Vagina (tissue), 2 donors: ENCODE measurements at regions not wholly inside any gene's neighbourhood (a gene's known extent, or its start where the extent isn't known, plus 50 kb on each side); places are given as distances from the start of the nearest gene placed in this dataset.

Source experiments
- DNase-seq, 2 donors: peaks; one replicate each; pipeline ENCODE4 v3.0.0-alpha.2; 2017; ENCODE audit errors: extremely low spot score in 2 of 2
- H3K27ac ChIP-seq: fragments of 200-600 bp; sonication (generic); one replicate; pipeline ENCODE4 v1.5.1; 2019
- H3K27me3 ChIP-seq: fragments of 200-600 bp; sonication (generic); one replicate; pipeline ENCODE4 v1.5.1; 2019
- H3K36me3 ChIP-seq, 2 donors: fragments of 200-600 bp; sonication (generic); one replicate each; pipeline ENCODE4 v1.5.1; 2017 to 2019
- H3K4me1 ChIP-seq: fragments of 200-600 bp; sonication (generic); one replicate; pipeline ENCODE4 v1.5.1; 2019
- H3K4me3 ChIP-seq, 2 donors: fragments of 200-600 bp; sonication (generic); 1 replicate in 1 of 2; 2 replicates in 1 of 2; pipeline ENCODE4 v1.5.1; 2016 to 2019
- H3K9me3 ChIP-seq: fragments of 200-600 bp; sonication (generic); one replicate; pipeline ENCODE4 v1.5.1; 2019
- POLR2A ChIP-seq, 2 donors: fragments of 450-650 bp; IDR thresholded peaks; one replicate each; pipeline ENCODE4 v1.6.1; 2017; ENCODE audit warnings: antibody characterized with exemption in 2 of 2, mild to moderate bottlenecking in 2 of 2, moderate library complexity in 2 of 2
- POLR2AphosphoS5 ChIP-seq, 2 donors: sonication (generic); formaldehyde crosslinking; IDR thresholded peaks; one replicate each; pipeline ENCODE4 v1.9.0; 2017; ENCODE audit warnings: antibody characterized with exemption in 2 of 2, mild to moderate bottlenecking in 2 of 2, low read depth in 1 of 2; ENCODE audit not compliant: insufficient read depth in 1 of 2
- intact Hi-C: fragments of 100-400 bp; cut with DNase I; formaldehyde crosslinking; loops from one replicate; pipeline ENCODE4 v1.15.1; 2023
- TF ChIP-seq, protein P1 (sequence below), 3 experiments: fragments of 450-650 bp in 2 of 3; fragments of 200-600 bp in 1 of 3; sonication (generic) in 1 of 3; IDR thresholded peaks; one replicate each; pipeline ENCODE4 v1.5.1; 2017 to 2019; ENCODE audit warnings: antibody characterized with exemption in 3 of 3, mild to moderate bottlenecking in 2 of 3, moderate library complexity in 2 of 3

- Histone ChIP-seq H3K36me3 (no peaks in the 10 kb centered on the region), H3K4me3 (no peak overlapping the region), H3K9me3 (no peaks in the 10 kb centered on the region), H3K4me1 (no peaks in the 10 kb centered on the region), H3K27ac (no peak overlapping the region), H3K27me3 (no peaks in the 10 kb centered on the region)
- no peak for DNase-seq
- intact Hi-C loops: no loop called here
- no peak for TF ChIP-seq POLR2A (IDR thresholded peaks at IDR 0.05)
- TF ChIP-seq POLR2AphosphoS5 (IDR thresholded peaks at IDR 0.05; ENCODE audit: insufficient read depth in 1 of 2, low read depth in 1 of 2): no peak
- TF ChIP-seq, protein P1, sequence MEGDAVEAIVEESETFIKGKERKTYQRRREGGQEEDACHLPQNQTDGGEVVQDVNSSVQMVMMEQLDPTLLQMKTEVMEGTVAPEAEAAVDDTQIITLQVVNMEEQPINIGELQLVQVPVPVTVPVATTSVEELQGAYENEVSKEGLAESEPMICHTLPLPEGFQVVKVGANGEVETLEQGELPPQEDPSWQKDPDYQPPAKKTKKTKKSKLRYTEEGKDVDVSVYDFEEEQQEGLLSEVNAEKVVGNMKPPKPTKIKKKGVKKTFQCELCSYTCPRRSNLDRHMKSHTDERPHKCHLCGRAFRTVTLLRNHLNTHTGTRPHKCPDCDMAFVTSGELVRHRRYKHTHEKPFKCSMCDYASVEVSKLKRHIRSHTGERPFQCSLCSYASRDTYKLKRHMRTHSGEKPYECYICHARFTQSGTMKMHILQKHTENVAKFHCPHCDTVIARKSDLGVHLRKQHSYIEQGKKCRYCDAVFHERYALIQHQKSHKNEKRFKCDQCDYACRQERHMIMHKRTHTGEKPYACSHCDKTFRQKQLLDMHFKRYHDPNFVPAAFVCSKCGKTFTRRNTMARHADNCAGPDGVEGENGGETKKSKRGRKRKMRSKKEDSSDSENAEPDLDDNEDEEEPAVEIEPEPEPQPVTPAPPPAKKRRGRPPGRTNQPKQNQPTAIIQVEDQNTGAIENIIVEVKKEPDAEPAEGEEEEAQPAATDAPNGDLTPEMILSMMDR (IDR thresholded peaks at IDR 0.05): no peak
Measured at GRCh38 chr5:106088462-106088861, 1582.3 kb downstream of the EFNA5 start.

DNA sequence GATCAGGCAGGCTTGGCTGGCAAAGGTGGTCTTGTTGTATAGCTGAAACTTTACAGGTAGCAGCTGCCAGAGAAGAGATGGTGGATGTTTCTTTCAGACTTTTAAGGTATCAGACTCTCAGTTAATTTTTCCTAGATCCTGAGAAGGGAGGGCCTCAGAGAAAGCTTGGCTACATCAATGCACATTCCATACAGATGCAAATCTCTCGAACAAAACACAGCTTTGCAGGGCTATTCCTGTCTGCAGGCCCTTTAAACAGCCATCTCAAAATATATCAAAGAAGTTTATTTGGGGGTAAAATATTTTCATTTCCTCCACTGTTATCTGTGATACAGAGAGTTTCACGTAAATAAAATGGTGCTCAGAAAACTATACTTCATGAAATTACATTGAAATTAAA, 1584.4 kb downstream of the EFNA5 start:
- DNase-seq: no peak
- TF ChIP-seq, protein P1 (IDR thresholded peaks at IDR 0.05): no peak
- TF ChIP-seq POLR2A (IDR thresholded peaks at IDR 0.05): no peak
- no peak for TF ChIP-seq POLR2AphosphoS5 (IDR thresholded peaks at IDR 0.05; ENCODE audit: insufficient read depth in 1 of 2, low read depth in 1 of 2)
- Histone ChIP-seq H3K9me3 (no peaks in the 10 kb centered on the region), H3K27ac (no peak overlapping the region), H3K36me3 (no peaks in the 10 kb centered on the region), H3K4me1 (no peaks in the 10 kb centered on the region), H3K27me3 (no peaks in the 10 kb centered on the region), H3K4me3 (no peak overlapping the region)
- intact Hi-C loops: no loop called here

DNA sequence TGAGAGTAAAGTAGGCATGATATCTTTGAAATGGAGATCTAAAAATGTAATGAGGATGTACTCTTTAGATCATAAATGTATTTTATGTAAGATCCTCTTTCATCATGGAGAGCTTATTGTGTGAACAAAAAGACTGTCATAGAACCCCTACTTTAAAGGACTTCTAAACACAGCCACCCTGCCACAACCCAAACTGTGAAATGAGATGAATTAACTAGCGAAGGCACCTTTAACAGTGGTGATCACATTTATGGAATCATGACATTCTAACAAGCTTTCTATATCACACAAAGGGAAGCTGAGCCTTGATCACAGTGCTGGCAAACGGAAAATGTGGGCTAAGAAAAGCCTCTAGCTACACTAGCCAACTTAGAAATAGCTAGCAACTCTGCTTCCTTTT, 1585.2 kb downstream of the EFNA5 start:
- Histone ChIP-seq H3K4me1 (no peaks in the 10 kb centered on the region), H3K27me3 (no peaks in the 10 kb centered on the region), H3K4me3 (no peak overlapping the region), H3K36me3 (no peaks in the 10 kb centered on the region), H3K9me3 (no peaks in the 10 kb centered on the region), H3K27ac (no peak overlapping the region)
- intact Hi-C loops: no loop called here
- DNase-seq: no peak
- TF ChIP-seq POLR2AphosphoS5 (IDR thresholded peaks at IDR 0.05; ENCODE audit: insufficient read depth in 1 of 2, low read depth in 1 of 2) (no peak), POLR2A (IDR thresholded peaks at IDR 0.05) (no peak)
- TF ChIP-seq, protein P1 (IDR thresholded peaks at IDR 0.05): no peak

DNA sequence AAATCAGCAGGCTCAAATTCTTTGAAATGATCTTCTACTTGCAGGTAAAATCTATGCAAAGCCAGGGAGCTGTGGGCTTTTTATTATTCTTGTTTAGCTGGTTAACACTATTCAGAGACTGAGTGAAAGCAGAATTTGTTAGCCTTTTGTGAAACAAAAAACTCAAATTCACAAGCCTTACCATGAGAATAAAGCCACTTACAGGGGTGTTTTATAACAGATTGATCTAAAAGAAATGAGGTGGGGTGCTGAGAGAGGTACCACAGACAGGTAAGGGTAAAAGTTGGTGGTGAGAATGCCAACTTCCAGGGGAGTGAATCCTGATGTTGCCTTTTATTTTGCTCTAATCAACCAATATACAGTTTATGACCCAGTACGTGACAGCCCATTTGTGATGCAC, 1585.6 kb downstream of the EFNA5 start:
- intact Hi-C loops: no loop called here
- Histone ChIP-seq H3K36me3 (no peaks in the 10 kb centered on the region), H3K4me3 (no peak overlapping the region), H3K27me3 (no peaks in the 10 kb centered on the region), H3K9me3 (no peaks in the 10 kb centered on the region), H3K27ac (no peak overlapping the region), H3K4me1 (no peaks in the 10 kb centered on the region)
- TF ChIP-seq POLR2A (IDR thresholded peaks at IDR 0.05): no peak
- TF ChIP-seq, protein P1 (IDR thresholded peaks at IDR 0.05): no peak
- no peak for TF ChIP-seq POLR2AphosphoS5 (IDR thresholded peaks at IDR 0.05; ENCODE audit: insufficient read depth in 1 of 2, low read depth in 1 of 2)
- DNase-seq: no peak

DNA sequence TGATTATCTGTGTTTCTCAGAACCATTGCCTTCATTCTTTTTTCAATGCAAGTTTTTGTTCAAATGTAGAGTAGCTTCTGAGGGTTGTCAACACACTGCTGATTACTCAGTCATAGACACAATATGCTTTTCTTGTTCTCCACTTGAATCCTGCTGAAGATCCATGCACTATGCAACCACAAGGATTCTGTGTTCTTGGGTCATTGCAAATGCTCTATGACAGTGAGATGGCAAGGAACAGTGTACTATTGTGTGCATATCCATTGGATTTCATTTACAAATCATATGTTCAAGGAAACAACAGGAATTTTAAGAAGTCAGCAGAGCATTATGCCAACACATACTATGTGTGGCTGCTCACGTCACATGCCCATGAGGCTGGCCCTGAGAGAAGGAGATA, 1590.2 kb downstream of the EFNA5 start:
- H3K27ac ChIP-seq: no peak overlapping the region
- H3K4me1 ChIP-seq: no peaks in the 10 kb centered on the region
- H3K36me3 ChIP-seq: no peaks in the 10 kb centered on the region
- DNase-seq: no peak
- no peak for TF ChIP-seq POLR2AphosphoS5 (IDR thresholded peaks at IDR 0.05; ENCODE audit: insufficient read depth in 1 of 2, low read depth in 1 of 2)
- TF ChIP-seq, protein P1 (IDR thresholded peaks at IDR 0.05): no peak
- TF ChIP-seq POLR2A (IDR thresholded peaks at IDR 0.05): no peak
- intact Hi-C loops: no loop called here
- no peaks in the 10 kb centered on the region for H3K9me3 ChIP-seq
- H3K4me3 ChIP-seq: no peak overlapping the region
- H3K27me3 ChIP-seq: no peaks in the 10 kb centered on the region
